Hippocampal formation (tissue), 2 donors: ENCODE measurements at regions not wholly inside any gene's neighbourhood (a gene's known extent, or its start where the extent isn't known, plus 50 kb on each side); places are given as distances from the start of the nearest gene placed in this dataset.
"Not testable (repeated sequence)": the region's sequence is repeated elsewhere in the genome, so short reads cannot be mapped to it uniquely, and the experiment has no call there.

Experiments
- DNase-seq, 2 donors: peaks; one replicate each; lab custom pipeline; 2025; lab: John Stamatoyannopoulos, UW

GRCh38 chr2:16242906-16243305 is 302.6 kb downstream of the MYCN start:
- no peak for DNase-seq

GRCh38 chr2:16241166-16242160 is 301.1 kb downstream of the MYCN start:
- DNase-seq, result no peak

GRCh38 chr2:16240402-16240801 is 300.1 kb downstream of the MYCN start:
- DNase-seq, result no peak

- no peak for DNase-seq
These were observed 299.0 kb downstream of the MYCN start for GRCh38 chr2:16239296-16239850.

GRCh38 chr2:16238786-16239185 is 298.4 kb downstream of the MYCN start:
- no peak for DNase-seq

GRCh38 chr2:16238001-16238761 is 297.8 kb downstream of the MYCN start:
- no peak for DNase-seq

- no peak for DNase-seq
These were observed 295.4 kb downstream of the MYCN start for GRCh38 chr2:16235747-16236146.

- not testable (repeated sequence) for DNase-seq
These were observed 294.9 kb downstream of the MYCN start for GRCh38 chr2:16235291-16235690.

- DNase-seq, result no peak
These were observed 288.6 kb downstream of the MYCN start for GRCh38 chr2:16228951-16229350.

- DNase-seq, result no peak
These were observed 288.1 kb downstream of the MYCN start for GRCh38 chr2:16228471-16228870.

GRCh38 chr2:16227811-16228462 is 287.6 kb downstream of the MYCN start:
- no peak for DNase-seq

- DNase-seq, result peak in 1 of 2 donors; percentile 30
These were observed 286.8 kb downstream of the MYCN start for GRCh38 chr2:16226943-16227664.

- DNase-seq, result no peak
These were observed 286.0 kb downstream of the MYCN start for GRCh38 chr2:16226381-16226780.

- DNase-seq, result no peak
These were observed 285.2 kb downstream of the MYCN start for GRCh38 chr2:16225545-16225944.

GRCh38 chr2:16225071-16225470 is 284.7 kb downstream of the MYCN start:
- DNase-seq, result no peak

- DNase-seq, result no peak
These were observed 284.1 kb downstream of the MYCN start for GRCh38 chr2:16224298-16225045.

GRCh38 chr2:16223841-16224177 is 283.5 kb downstream of the MYCN start:
- no peak for DNase-seq

- DNase-seq, result no peak
These were observed 283.0 kb downstream of the MYCN start for GRCh38 chr2:16223161-16223840.

GRCh38 chr2:16222326-16222725 is 282.0 kb downstream of the MYCN start:
- no peak for DNase-seq

- no peak for DNase-seq
These were observed 281.2 kb downstream of the MYCN start for GRCh38 chr2:16221461-16222010.
